Ovary (tissue), 7 donors: ENCODE measurements at regions not wholly inside any gene's neighbourhood (a gene's known extent, or its start where the extent isn't known, plus 50 kb on each side); places are given as distances from the start of the nearest gene placed in this dataset.

Source experiments
- DNase-seq, 5 donors: peaks; one replicate each; pipeline ENCODE4 v3.0.0-alpha.2; 2019 to 2020
- H3K27ac ChIP-seq, 2 donors: fragments of 200-600 bp; one replicate each; pipeline versions ENCODE4 v1.5.1 to v1.8.0; 2019 to 2022
- H3K27me3 ChIP-seq: fragments of 200-600 bp; one replicate; pipeline ENCODE4 v1.8.0; 2022
- H3K36me3 ChIP-seq: fragments of 200-600 bp; sonication (generic); one replicate; pipeline ENCODE4 v1.5.1; 2019
- H3K4me1 ChIP-seq: one replicate; pipeline ENCODE4 v1.8.1; 2013; ENCODE audit warnings: mild to moderate bottlenecking, moderate library complexity; ENCODE audit not compliant: insufficient read depth
- H3K4me3 ChIP-seq: fragments of 200-600 bp; sonication (generic); one replicate; pipeline ENCODE4 v1.5.1; 2017
- H3K9me3 ChIP-seq, 2 donors: fragments of 200-600 bp in 1 of 2; sonication (generic) in 1 of 2; one replicate each; pipeline versions ENCODE4 v1.5.1 to v1.8.1; 2013 to 2019; ENCODE audit warnings: mild to moderate bottlenecking in 1 of 2, moderate library complexity in 1 of 2
- EP300 ChIP-seq: sonication (generic); formaldehyde crosslinking; IDR thresholded peaks from one replicate; pipeline ENCODE4 v1.6.1; 2017; ENCODE audit warnings: antibody characterized with exemption
- POLR2A ChIP-seq: fragments of 450-650 bp; IDR thresholded peaks from one replicate; pipeline ENCODE4 v1.6.1; 2017; ENCODE audit warnings: antibody characterized with exemption, mild to moderate bottlenecking, moderate library complexity
- WGBS, 3 donors: extraction: QIAGEN DNeasy Blood & Tissue Kit in 1 of 3; methylation state at CpG; one replicate each; pipeline versions ENCODE4 v1.1.5 to v1.1.7; 2013 to 2017; 5-methylcytosine and 5-hydroxymethylcytosine counted together
- intact Hi-C, 4 donors: fragments of 100-400 bp; cut with DNase I; formaldehyde crosslinking; loops; one replicate each; pipeline versions ENCODE4 v1.11.0 to v1.15.1; 2022 to 2023
- TF ChIP-seq, protein P1 (sequence below), 3 donors: fragments of 450-650 bp in 2 of 3; fragments of 200-600 bp in 1 of 3; IDR thresholded peaks; one replicate each; pipeline versions ENCODE4 v1.5.1 to v1.8.0; 2016 to 2022; ENCODE audit warnings: antibody characterized with exemption in 3 of 3, mild to moderate bottlenecking in 1 of 3
- donor health status: DM: no; HTN: no; CAD: no; lungs with moderate emphysema.
- donor health status: DM: no; HTN: no; CAD: no.
- donor health status: Bipolar disorder and iron deficiency.
- donor health status: DM: no; HTN: no; CAD: no.
- donor health status: DM: yes; HTN: yes; CAD: no.

DNA sequence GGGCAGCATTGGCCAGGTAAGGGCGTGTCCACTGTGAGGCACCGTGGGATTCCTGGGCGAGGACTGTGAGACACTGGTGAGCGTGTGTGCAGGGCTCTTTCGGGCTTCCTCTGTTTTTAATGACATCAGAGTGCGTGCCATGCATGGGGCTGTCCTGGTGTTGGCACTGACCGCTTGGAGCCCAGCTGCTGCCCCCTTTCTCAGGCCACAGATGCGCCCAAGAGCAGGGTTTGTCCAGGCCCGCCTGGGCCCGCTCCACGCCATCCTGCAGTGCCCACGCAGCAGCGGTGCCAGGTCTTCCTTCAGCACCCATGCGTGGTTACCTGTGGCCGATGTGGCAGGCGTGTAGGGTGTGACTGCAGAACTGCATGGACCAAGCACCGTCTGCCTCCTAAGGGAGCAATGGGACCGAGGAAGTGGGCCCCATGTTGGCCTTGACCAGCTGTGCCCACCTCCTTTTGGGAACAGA lies 72.3 kb upstream of the SEPTIN5 start:
- Histone ChIP-seq H3K27ac (no peak overlapping the region), H3K36me3 (no peaks in the 10 kb centered on the region), H3K9me3 (no peaks in the 10 kb centered on the region), H3K27me3 (no peaks in the 10 kb centered on the region), H3K4me1 (no peaks in the 10 kb centered on the region), H3K4me3 (no peak overlapping the region)
- intact Hi-C loops: no loop called here
- DNase-seq: no peak
- 77 to 84% (median 81%) methylated on average over 18 of the region's 18 CpGs for WGBS, 3 donors
- no peak for TF ChIP-seq POLR2A

GRCh38 chr22:19643448-19644313 lies 70.6 kb upstream of the SEPTIN5 start:
- intact Hi-C loops: no loop called here
- WGBS, 3 donors: 58 to 66% (median 60%) methylated on average over 13 of the region's 13 CpGs
- no peak for DNase-seq
- Histone ChIP-seq H3K27ac (no peak overlapping the region), H3K27me3 (no peaks in the 10 kb centered on the region), H3K9me3 (no peaks in the 10 kb centered on the region), H3K4me3 (no peak overlapping the region), H3K4me1 (no peaks in the 10 kb centered on the region), H3K36me3 (no peaks in the 10 kb centered on the region)
- TF ChIP-seq POLR2A: no peak
- TF ChIP-seq EP300: no peak
- TF ChIP-seq, protein P1, sequence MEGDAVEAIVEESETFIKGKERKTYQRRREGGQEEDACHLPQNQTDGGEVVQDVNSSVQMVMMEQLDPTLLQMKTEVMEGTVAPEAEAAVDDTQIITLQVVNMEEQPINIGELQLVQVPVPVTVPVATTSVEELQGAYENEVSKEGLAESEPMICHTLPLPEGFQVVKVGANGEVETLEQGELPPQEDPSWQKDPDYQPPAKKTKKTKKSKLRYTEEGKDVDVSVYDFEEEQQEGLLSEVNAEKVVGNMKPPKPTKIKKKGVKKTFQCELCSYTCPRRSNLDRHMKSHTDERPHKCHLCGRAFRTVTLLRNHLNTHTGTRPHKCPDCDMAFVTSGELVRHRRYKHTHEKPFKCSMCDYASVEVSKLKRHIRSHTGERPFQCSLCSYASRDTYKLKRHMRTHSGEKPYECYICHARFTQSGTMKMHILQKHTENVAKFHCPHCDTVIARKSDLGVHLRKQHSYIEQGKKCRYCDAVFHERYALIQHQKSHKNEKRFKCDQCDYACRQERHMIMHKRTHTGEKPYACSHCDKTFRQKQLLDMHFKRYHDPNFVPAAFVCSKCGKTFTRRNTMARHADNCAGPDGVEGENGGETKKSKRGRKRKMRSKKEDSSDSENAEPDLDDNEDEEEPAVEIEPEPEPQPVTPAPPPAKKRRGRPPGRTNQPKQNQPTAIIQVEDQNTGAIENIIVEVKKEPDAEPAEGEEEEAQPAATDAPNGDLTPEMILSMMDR (IDR thresholded peaks at IDR 0.05): no peak

DNA sequence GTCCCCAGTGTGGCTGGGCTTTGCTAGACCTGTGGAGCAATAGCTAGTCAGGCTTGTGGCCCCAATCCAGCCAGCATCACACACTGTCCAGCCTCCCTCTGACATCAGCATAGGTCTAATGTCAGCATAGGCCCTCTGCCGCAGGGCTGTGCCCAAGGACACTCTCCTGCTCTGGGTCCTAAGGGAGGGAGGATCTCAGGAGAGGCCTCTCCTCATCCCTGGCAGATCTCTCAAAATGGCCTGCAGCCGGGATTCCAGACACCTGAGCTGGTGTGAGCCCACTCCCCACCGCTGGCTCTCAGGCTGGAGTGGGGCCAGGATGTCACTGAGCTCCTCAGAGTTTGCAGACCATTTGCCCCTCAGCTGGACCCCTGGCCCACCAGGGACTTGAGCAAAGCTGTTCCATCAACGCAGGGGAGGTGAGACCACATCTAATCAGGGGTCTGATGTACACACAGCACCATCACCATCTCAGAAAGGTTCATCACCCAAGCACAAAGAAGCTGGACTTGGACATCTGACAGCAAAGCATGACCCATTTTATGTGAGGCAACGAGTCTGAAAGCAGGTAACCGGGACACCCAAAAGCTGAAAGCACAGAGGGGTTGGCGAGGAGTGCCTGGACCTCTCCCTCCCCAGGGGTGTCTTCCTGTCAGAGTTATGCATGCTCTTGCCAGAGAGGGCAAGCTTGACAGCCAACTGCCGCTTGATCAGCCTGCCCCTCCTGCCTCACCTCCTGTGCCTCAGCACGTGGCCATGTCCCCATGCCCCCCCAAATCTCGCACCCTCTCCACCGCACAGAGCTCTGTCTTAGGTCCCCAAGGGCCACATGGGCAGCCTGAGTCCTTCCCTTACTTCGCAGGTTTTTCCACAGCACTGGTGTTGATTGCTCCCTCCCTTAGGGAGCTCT lies 69.7 kb upstream of the SEPTIN5 start:
- Histone ChIP-seq H3K4me3 (no peak overlapping the region), H3K4me1 (no peaks in the 10 kb centered on the region), H3K27me3 (no peaks in the 10 kb centered on the region), H3K27ac (no peak overlapping the region), H3K36me3 (no peaks in the 10 kb centered on the region), H3K9me3 (no peaks in the 10 kb centered on the region)
- TF ChIP-seq POLR2A (no peak), EP300 (no peak)
- TF ChIP-seq, protein P1 (IDR thresholded peaks at IDR 0.05): no peak
- intact Hi-C loops: no loop called here
- DNase-seq: peak in 1 of 5 donors; percentile 32
- WGBS, 3 donors: 49 to 57% (median 52%) methylated on average over 11 to 12 of the region's 12 CpGs

DNA sequence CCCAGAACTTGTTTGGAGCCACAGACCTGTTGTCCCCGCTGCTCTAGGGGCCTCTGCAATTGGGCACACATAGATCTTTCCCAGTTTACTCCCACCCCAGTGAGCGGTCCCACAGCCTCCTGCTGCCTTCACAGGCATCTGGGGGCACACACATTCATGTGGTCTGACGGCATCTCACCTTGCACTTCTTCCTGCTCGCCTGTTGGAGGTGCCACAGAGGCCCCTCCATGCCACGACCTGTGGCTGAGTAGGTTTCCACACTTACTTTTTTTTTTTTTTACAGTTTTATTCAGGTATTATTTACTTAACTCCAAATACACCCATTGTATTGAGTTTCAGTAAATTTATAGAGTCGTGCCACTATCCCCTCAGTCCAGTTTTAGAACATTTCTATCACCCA lies 68.9 kb upstream of the SEPTIN5 start:
- 64 to 78% (median 66%) methylated on average over 6 of the region's 6 CpGs for WGBS, 3 donors
- intact Hi-C loops: no loop called here
- H3K9me3 ChIP-seq: no peaks in the 10 kb centered on the region
- H3K27me3 ChIP-seq: no peaks in the 10 kb centered on the region
- H3K4me3 ChIP-seq: no peak overlapping the region
- TF ChIP-seq POLR2A (no peak), EP300 (no peak)
- TF ChIP-seq, protein P1 (IDR thresholded peaks at IDR 0.05): no peak
- no peaks in the 10 kb centered on the region for H3K4me1 ChIP-seq
- H3K36me3 ChIP-seq: no peaks in the 10 kb centered on the region
- no peak overlapping the region for H3K27ac ChIP-seq
- no peak for DNase-seq
